ENCODE measurements at regions not wholly inside any gene's neighbourhood (a gene's known extent, or its start where the extent isn't known, plus 50 kb on each side); places are given as distances from the start of the nearest gene placed in this dataset.

DNA sequence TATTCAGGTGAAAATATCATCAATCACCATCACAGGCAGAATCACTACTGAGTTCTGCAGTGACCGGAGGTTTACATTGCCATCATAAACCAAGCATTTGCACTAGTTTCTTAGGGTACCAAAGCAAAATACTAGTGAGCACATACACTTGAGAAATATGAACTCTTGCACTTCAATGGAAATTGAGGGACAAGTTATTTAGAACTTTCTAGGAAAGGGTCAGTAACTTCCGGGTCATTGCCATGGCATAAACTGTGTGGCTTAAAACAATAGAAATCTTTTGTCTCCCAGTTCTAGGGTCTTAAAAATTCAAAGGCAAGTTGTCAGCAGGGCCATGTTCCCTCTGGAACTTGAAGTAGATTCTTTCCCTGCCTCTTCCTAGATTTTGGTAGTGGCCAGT is 197.5 kb downstream of the ZC3H11B start:
- RAD21 ChIA-PET (ENCODE audit: low non-redundant PET in 1 of 2, low total read pairs in 2 of 2, uncharacterized antibody in 2 of 2, unreplicated experiment in 2 of 2), result no interaction called here
- Histone ChIP-seq H4K20me1 (ENCODE audit: insufficient read depth) (no peaks in the 10 kb centered on the region), H3K27ac (ENCODE audit: low read depth, low read length) (no peak overlapping the region), H3K4me1 (ENCODE audit: control insufficient read depth in 1 of 2, insufficient read depth in 2 of 2, low read length in 2 of 2) (no peaks in the 10 kb centered on the region), H3K79me2 (ENCODE audit: insufficient read depth, low read length) (no peaks in the 10 kb centered on the region), H3K9ac (ENCODE audit: low read length) (no peak overlapping the region), H3K9me3 (ENCODE audit: control insufficient read depth in 1 of 2, insufficient read depth in 1 of 2, low read depth in 1 of 2, low read length in 2 of 2) (no peaks in the 10 kb centered on the region), H3K9me2 (ENCODE audit: insufficient read depth) (no peaks in the 10 kb centered on the region), H3K4me3 (replicated peaks in 1 of 2; ENCODE audit: low read depth in 1 of 2, low read length in 2 of 2) (no peak overlapping the region), H3K27me3 (ENCODE audit: insufficient read depth, low read length) (no peaks in the 10 kb centered on the region), H3K4me2 (ENCODE audit: low read length) (no peak overlapping the region), H2AFZ (ENCODE audit: low read depth, low read length, poor library complexity, severe bottlenecking) (no peak overlapping the region), H3K36me3 (ENCODE audit: control insufficient read depth in 1 of 2, insufficient read depth in 2 of 2, low read length in 2 of 2) (no peaks in the 10 kb centered on the region)
- DNase-seq (ENCODE audit: low read depth, low spot score), result no peak
- no peak for ATAC-seq
- intact Hi-C loops (cut with micrococcal nuclease), result loop anchor here (5.0 to 10.0 kb wide), 3 partner anchors 213 to 1158 kb away; no protein-coding TSS in a partner anchor
- BruUV-seq (replicated peaks), result no TSS peak
- POLR2A ChIA-PET, result no interaction called here
- CTCF ChIA-PET, result no interaction called here
- no peak for TF ChIP-seq EGR1 (IDR thresholded peaks at IDR 0.05; ENCODE audit: low read depth)
- no peak for TF ChIP-seq SIN3A (IDR thresholded peaks at IDR 0.05; ENCODE audit: low read depth)
- TF ChIP-seq RAD21 (IDR thresholded peaks at IDR 0.05; ENCODE audit: low read depth), result no peak
- no peak for TF ChIP-seq ZFX (IDR thresholded peaks at IDR 0.05)
- no peak for TF ChIP-seq YY1 (IDR thresholded peaks at IDR 0.05; ENCODE audit: extremely low read depth, insufficient replicate concordance, low read depth, low read length)
- no peak for TF ChIP-seq ELF1 (IDR thresholded peaks at IDR 0.05; ENCODE audit: borderline replicate concordance, low read depth)
- TF ChIP-seq, protein P1, sequence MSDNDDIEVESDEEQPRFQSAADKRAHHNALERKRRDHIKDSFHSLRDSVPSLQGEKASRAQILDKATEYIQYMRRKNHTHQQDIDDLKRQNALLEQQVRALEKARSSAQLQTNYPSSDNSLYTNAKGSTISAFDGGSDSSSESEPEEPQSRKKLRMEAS (IDR thresholded peaks at IDR 0.05), result no peak
- TF ChIP-seq, protein P2, sequence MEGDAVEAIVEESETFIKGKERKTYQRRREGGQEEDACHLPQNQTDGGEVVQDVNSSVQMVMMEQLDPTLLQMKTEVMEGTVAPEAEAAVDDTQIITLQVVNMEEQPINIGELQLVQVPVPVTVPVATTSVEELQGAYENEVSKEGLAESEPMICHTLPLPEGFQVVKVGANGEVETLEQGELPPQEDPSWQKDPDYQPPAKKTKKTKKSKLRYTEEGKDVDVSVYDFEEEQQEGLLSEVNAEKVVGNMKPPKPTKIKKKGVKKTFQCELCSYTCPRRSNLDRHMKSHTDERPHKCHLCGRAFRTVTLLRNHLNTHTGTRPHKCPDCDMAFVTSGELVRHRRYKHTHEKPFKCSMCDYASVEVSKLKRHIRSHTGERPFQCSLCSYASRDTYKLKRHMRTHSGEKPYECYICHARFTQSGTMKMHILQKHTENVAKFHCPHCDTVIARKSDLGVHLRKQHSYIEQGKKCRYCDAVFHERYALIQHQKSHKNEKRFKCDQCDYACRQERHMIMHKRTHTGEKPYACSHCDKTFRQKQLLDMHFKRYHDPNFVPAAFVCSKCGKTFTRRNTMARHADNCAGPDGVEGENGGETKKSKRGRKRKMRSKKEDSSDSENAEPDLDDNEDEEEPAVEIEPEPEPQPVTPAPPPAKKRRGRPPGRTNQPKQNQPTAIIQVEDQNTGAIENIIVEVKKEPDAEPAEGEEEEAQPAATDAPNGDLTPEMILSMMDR (IDR thresholded peaks at IDR 0.05 in 2 of 3, conservative IDR thresholded peaks at IDR 0.05 in 1 of 3; ENCODE audit: borderline replicate concordance in 1 of 3, insufficient read depth in 1 of 3, low read depth in 2 of 3, low read length in 2 of 3), result no peak
- TF ChIP-seq, protein P3, sequence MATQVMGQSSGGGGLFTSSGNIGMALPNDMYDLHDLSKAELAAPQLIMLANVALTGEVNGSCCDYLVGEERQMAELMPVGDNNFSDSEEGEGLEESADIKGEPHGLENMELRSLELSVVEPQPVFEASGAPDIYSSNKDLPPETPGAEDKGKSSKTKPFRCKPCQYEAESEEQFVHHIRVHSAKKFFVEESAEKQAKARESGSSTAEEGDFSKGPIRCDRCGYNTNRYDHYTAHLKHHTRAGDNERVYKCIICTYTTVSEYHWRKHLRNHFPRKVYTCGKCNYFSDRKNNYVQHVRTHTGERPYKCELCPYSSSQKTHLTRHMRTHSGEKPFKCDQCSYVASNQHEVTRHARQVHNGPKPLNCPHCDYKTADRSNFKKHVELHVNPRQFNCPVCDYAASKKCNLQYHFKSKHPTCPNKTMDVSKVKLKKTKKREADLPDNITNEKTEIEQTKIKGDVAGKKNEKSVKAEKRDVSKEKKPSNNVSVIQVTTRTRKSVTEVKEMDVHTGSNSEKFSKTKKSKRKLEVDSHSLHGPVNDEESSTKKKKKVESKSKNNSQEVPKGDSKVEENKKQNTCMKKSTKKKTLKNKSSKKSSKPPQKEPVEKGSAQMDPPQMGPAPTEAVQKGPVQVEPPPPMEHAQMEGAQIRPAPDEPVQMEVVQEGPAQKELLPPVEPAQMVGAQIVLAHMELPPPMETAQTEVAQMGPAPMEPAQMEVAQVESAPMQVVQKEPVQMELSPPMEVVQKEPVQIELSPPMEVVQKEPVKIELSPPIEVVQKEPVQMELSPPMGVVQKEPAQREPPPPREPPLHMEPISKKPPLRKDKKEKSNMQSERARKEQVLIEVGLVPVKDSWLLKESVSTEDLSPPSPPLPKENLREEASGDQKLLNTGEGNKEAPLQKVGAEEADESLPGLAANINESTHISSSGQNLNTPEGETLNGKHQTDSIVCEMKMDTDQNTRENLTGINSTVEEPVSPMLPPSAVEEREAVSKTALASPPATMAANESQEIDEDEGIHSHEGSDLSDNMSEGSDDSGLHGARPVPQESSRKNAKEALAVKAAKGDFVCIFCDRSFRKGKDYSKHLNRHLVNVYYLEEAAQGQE (IDR thresholded peaks at IDR 0.05; ENCODE audit: low read depth), result no peak
- no peak for TF ChIP-seq EZH2 (IDR thresholded peaks at IDR 0.05)

Measured in HCT116 (cell line).